M059J (cell line): ENCODE measurements at regions not wholly inside any gene's neighbourhood (a gene's known extent, or its start where the extent isn't known, plus 50 kb on each side); places are given as distances from the start of the nearest gene placed in this dataset.

Source experiments
- DNase-seq: peaks from one replicate; pipeline ENCODE4 v3.0.0-alpha.2; 2012; ENCODE audit warnings: low read depth

DNA sequence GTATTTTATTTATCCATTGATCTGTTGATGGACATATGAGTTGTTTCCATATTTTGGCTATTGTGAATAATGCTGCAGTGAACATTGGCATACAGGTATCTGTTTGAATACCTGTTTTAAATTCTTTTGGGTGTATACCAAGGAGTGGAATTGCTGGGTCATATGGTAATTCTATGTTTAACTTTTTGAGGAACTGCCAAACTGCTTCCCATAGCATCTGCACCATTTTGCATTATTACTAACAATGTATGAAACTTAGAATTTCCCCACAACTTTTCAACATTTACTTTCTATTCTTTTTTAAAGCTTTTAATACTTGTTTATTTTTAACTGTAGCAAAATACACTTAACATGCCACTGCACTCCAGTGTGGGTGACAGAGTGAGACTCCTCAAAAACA lies 57.0 kb upstream of the MSN start:
- DNase-seq: no peak

DNA sequence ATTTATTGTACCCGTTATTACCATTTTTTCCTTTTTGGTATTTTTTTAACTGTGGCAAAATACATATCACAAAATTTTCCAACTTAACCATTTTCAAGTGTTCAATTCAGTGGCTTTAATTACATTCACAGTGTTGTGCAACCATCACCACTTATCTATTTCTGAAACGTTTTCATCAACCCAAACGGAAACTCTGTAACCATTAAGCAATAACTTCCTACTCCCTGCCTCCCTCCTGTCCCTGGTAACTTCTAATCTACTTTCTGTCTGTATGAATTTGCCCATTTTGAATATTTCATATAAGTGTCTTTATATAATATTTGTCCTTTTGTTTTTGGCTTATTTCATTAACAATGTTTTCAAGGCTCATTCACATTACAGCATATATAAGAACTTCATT lies 57.4 kb upstream of the MSN start:
- no peak for DNase-seq

DNA sequence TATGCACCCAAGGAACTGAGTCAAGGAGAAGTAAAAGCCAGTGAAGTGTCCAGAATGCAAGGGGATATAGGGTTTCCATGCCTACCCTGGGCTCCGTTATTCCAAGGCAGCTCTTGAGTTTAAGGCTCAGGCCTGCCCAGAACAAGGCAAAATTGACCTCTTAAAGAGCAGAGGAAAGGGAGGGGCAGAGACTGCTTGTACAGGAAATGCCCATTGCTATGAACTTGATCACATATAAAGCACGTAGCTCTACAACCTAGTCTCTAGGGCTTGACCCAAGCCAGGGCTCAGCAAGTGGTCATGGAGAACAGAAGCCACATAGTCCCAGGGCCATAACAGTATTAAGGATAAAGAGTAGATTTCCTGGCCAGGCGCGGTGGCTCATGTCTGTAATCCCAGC lies 58.2 kb upstream of the MSN start:
- no peak for DNase-seq

DNA sequence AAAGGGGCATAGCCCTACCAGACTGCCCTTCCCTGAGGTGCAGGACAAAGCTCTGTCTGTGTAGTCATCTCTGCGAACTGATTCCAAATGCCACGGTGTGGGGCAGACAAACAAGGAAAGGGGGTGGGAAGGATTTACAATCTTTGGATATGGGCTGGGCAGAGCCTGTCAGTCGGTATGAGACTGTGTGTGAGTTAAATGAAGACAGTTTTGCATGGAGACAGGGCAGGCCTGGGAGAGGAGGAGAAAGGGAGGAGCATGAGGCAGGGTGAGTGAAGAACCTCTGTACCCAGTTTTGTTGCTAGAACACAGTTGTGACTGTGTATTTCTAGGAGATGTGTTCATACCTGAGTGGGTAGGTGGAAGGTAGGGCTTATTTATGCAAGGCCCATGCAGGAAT lies 59.4 kb upstream of the MSN start:
- DNase-seq: peak; percentile 8

DNA sequence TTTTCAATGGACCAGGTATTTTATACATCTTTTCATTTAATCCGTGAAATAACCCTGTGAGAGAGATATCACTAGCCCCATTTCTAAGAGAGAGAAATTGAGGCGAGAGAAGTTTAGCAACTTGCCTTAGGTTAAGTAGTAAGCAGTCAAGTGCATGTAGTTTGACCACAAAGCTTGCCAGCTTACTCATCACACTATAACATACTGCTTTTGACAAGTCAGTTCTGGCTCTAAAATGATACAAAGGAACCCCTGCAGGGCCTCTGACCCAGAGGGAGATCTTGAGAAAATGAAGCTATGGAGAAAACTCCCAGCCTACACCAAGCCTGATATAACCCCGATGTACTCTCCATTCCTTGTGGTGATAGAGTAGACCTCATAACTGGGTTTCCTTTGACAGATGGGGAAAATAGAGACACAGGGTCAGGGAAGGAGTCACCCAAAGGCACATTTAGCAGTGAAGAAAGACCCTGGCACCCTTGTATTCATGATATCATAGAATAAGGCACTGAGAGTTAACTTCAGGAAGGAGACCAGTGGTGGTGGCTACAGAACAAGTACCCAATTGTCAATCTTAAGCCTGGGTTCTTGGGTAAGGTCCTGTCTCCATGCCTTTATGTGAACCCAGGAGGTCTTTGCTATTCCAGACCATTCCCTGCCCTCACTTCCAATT lies 60.2 kb upstream of the MSN start:
- peak; percentile 84 for DNase-seq

DNA sequence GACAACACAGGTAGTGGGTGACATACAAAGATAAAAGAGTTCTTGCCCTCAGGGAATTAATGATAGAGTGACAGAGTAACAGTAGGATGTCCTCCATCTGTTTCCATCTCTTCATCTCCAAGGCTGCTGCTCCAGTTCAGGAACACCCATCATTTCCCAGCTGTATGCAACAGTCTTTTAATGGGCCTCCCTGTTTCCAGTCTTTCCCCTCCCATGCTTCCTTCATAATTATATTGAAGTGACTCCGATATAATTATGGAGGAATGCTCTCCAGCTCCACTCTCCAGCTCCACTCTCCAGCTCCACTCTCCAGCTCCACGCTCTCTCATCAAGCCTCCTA lies 65.3 kb upstream of the MSN start:
- no peak for DNase-seq

DNA sequence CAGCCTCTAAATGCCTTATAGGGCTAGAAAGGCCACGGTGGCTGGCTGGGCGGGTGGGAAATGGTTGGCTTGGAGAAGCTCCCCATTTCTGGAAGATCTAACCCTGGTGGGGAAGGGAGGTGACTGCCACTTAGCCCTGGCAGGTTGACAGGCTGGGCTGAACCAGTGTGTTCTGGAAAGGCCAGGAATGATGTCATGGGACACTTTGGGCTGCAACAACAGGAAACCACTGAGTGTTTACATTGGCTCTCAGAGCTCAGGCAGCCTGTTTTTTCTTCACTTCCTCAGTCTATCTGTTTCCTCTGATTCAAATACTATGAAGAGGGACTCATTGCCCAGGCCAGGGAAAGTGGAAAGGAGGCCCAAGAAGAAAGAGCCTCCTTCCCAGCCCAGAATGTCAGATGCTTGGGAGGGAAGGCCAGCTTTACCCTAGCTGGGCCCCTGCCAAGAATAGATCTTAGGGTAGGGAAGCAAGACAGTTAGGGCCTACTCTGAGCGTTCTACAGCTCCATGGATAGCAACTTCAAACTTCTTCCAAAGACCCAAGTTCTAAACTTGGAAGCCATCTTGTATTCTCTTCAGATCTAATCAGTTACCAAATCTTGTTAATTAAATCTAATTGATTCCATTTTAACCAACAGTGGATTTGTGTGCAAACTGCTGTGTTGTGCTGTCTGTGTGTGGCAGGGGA lies 65.8 kb upstream of the MSN start:
- peak; percentile 97 for DNase-seq

DNA sequence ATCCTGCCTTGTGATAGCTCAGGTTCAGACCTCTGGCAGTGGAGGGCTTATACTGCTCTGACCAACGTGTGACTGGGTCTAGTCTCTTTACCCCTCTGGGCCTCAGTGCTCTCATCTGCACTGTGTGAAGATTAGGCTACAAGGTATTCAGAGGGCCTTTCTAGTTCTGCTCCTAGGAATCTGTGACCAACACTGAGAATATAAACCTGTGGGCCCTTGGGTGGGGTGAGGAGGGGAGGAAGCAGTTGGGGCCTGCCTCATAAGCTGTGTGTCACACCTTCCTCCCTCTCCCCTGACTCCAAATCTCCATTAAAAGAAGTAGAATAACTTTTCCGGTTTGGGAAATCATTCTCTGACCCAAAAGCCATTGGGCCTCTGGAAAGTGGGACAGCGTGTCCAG lies 66.3 kb upstream of the MSN start:
- no peak for DNase-seq

DNA sequence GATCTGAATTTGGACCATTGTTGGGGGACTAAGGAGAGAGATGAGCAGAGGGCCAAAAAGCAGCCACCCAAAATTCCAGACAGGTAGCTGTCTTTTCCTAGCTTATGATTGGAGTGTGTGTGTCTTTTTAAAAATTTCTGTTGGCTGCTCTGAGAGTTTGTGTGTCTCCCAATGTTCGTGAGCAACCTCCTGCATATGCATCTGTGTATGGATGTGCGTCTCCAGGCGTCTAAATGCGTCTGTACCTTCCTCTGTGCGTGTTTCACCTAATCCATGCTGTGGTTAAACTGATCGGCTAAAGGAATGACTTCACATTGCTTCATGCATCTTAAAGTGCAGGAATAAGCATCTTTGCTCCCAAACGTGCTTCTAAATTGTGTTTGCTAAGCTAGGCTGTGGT lies 65.5 kb upstream of the LAS1L start:
- no peak for DNase-seq

DNA sequence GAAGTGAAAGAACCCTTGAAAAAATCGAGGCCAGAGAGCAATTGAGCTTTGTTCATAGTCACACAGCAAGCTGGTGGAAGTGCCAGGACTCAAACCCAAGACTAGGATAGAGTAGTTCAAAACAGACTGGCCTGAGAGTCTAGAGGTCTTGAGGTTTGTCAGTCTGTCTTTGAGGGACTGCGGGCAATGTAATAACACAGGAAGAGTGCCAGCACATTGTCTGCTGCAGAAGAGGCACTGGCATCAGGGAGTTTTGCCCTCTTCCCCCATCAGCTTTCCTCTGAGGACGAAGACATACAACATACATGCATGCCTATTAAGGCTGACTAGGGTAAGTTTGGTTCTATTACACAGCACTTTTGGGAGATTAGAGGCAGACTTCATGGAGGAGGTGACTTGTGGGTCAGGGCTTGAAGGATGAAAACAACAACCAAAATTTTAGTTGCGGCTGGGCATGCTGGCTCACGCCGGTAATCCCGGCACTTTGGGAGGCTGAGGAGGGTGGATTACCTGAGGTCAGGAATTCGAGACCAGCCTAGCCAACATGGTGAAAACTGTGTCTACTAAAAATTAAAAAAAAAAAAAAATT lies 64.1 kb upstream of the LAS1L start:
- DNase-seq: no peak

DNA sequence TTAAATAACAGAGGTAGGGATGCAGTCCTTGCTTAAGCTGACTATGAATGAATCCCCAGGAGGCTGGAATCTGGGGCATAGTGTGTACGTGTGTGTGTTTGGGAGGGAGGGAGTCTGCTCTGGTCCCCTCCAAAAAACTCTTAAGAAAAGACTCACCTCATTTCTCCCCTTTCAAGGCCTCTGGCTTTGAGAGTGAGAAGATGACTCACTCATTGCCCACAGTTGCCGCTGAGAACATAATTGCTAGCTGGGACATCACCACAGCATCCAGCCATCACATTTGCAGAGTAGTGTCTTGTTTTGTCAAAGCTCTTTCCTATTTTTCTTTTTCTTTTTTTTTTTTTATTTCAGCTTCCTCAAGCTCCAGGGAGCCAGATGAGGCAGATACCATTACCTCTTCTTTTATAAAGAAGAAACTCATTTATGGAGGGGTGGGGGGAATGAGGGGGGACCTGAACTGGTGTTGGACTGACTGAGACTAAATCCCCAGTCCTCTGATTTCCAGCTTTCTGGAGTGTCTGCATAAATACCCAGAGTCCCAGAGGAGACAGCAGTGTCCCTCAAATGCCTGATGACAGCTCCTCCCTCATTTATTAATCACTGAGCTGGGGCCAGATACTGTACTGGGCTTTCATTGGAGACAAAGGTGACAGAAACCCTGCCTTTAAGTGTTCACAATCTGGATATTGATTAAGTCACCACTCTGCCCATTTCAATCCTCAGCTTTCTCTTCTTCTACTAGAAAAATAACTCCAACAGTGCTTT lies 61.9 kb upstream of the LAS1L start:
- DNase-seq: peak; percentile 89

DNA sequence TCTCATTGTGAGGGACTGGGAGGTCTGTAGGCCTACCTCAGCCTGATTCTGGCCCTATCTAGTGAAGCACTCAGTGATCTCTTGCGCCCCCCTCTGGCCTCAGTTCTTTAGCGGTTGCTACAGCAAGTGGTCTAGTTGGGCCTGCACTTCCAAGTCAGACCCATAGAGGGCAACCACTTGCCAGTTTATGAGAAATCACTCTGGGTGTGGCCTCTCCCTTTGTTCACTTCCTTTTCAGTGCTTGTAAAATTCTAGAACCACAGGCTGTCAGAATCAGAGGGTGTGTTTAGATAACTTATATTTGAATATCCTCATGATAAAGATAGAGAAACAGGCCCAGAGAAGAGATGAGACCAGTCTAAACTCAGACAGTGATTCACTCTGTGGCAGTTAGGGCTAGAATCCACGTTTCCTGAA lies 60.9 kb upstream of the LAS1L start:
- DNase-seq: peak; percentile 97

DNA sequence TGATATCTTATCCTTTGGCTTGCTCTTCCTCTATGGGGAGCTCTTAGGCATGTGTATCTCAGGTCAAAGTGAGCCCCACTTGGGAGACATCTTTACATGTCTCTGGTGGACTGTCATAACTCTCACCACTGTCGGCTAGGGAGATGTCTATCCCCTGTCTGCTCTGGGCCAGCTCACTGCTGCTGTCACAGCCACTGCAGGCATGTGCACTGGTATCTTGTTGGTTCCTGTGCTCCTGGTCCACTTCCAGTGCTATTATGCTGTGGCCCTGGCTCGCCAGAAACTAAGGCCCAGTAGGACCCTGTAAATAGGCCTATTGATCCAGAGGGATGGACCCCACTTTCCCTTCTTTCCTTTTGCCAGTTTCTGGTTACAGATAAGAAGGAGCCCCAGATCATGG lies 56.6 kb upstream of the LAS1L start:
- no peak for DNase-seq

DNA sequence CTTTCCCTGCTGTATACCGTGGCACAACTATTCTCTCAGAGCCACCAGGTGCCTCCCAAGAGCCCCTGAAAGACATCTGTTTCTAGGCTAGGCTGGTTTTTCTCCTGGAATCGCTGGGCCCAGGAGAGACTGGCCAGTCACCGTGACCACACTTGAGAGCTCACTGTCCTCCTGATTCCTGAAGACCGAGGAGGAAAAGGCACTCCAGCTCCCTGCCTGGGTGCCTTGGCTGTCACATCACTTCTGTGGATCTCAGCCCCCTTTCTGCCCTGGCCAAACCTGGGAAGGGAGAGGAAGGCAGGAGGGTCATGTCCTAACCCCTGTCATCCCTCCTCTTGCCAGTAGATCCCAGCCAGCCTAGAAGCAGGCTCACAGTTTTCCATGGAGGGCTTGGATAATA lies 54.7 kb upstream of the LAS1L start:
- DNase-seq: no peak

DNA sequence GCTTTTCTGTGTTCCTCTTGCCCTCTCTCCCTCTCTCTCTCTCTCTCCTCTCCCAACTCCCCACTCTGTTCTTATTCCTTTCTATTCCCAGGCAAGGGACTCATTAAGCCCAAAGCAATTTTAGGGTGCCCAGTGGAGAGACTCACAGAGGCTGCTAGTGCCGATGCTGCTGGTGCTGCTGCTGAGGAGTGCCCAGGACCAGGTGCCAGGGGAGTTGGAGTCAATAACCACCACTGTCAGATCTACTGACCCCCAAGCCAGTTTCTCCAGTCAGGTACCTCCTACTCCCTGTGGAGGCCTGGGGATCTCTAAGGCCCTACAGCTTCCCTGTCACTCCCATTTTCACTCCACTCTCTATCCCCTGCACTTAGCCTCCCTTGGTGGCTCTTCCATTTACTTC lies 54.2 kb upstream of the LAS1L start:
- no peak for DNase-seq

DNA sequence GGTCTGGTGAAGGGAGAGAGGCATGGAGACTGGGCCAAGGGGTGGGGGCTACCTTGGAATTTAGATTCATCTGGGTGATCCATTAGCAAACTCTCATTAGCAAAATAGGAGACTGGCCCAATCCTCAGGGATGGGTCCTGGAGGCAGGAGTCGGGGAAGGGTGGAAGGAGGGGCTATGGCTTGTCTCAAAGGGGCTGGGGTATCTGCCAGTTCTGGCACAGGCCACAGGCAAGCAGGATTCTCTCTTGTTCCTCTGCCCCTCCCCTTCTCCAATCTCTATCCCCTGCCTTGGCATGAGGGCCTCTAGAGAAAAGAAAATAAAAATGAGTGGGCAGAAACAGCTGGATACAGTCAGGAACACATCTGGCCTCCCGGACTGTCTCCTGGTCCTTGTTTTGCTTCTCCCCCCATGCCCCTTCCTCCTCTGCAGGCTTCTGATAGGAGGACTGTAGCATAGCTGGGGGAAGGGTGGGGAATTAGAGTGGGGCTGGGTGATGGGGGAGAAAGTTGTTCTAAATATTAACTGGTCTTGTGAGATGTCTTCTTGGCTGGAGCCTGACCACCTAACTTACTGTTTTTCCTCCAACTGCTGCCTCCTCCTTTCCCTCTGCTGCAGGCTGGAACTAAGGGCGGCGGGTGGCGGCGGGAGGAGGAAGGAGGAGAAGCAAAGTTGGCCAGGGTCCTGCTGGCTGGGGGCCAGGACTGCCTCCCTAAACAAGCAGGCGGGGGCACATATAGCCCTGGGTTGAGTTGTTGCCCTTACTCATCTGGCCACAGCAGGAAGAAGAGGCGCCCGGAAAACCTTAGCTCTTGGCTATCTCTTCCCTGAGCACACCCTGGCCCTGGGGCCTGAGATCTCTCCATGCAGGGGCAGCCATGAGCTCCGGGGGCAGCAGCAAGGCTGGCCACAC lies 53.3 kb upstream of the LAS1L start:
- peak; percentile 87 for DNase-seq

DNA sequence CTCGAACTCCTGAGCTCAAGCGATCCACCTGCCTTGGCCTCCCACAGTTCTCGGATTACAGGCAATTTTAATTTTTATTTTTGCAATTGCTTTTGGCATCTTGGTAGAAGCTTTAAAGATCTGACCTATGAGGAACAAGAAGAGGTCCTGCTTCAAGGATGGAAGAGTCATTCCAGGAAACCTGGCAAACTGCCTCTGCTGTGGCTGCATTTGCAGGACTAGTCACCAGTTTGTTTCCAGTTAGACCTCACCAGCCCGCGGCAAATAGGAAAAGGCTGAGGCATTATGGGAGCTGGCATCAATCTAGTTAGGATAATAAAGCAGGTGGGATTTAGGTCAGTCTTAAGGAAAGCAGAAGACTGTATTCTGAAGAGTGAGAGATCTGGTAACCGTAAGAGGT lies 51.9 kb upstream of the LAS1L start:
- DNase-seq: peak; percentile 95

DNA sequence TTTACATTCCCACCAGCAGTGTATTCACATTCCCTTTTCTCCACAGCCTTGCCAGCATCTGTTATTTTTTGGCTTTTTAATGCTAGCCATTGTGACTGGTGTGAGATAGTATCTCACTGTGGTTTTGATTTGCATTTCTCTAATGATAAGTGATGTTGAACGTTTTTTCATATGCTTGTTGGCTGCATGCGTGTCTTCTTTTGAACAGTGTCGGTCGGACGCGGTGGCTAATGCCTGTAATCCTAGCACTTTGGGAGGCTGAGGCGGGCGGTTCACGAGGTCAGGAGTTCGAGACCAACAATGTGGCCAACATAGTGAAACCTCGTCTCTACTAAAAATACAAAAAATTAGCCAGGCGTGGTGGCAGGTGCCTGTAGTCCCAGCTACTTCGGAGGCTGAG lies 50.6 kb upstream of the LAS1L start:
- DNase-seq: peak; percentile 66
